GM18870 (cell line): ENCODE measurements at regions not wholly inside any gene's neighbourhood (a gene's known extent, or its start where the extent isn't known, plus 50 kb on each side); places are given as distances from the start of the nearest gene placed in this dataset.
"Not testable (repeated sequence)": the region's sequence is repeated elsewhere in the genome, so short reads cannot be mapped to it uniquely, and the experiment has no call there.

ENCODE experiments used
- ATAC-seq: cut with Tn5 transposase; IDR thresholded peaks from one replicate; pipeline ENCODE4 v1.9.1; 2021; ENCODE audit warnings: moderate library complexity; ENCODE audit not compliant: unreplicated experiment

DNA sequence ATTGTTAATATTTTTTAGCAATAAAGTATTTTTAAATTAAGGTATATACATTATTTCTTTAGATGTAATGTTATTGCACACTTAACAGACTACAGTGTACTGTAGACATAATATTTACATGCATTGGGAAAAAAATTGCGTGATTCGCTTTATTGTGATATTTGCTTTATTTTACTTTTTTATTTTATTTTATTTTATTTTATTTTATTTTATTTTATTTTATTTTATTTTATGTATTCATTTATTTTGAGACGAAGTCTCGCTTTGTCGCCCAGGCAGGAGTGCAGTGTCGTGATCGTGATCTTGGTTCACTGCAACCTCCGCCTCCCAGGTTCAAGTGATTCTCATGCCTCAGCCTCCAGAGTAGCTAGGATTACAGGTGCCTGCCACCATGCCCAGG lies 1522.7 kb downstream of the AMY1C start:
- not testable (repeated sequence) for ATAC-seq

DNA sequence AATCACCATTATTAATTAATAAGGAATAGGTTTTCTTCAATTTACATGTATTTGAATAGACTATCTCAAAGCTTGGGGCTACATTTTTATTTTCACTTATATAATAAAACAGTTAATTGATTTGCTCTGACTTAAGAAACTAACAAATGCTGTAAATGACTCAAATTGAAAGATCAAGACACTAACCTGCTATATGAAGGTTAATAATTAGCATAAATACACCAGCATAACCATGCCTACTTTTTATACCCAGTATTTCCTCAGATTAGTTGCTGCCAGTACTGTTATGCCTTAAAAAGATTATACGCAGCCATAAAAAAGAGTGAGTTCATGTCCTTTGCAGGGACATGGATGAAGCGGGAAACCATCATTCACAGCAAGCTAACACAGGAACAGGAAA lies 1545.1 kb downstream of the AMY1C start:
- peak; percentile 67 for ATAC-seq

DNA sequence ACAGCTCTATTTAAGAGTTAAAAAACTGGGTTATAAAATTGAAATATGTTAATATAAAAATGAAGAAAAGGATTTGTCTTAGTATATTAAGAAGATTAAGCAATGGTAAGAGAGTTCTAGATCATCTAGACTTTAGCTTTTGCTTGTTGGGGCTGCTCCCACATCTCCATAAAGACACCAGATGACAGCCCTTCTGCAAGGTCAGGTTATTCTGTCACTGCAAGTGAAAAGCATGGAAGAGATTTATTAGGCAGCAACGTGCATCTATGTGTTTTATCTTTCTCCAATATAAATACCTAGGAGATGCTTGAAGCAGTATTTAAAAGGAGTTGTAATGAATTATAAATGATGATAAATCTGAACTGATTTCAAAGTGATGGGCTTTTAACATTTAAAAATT lies 1560.4 kb downstream of the AMY1C start:
- ATAC-seq = no peak

DNA sequence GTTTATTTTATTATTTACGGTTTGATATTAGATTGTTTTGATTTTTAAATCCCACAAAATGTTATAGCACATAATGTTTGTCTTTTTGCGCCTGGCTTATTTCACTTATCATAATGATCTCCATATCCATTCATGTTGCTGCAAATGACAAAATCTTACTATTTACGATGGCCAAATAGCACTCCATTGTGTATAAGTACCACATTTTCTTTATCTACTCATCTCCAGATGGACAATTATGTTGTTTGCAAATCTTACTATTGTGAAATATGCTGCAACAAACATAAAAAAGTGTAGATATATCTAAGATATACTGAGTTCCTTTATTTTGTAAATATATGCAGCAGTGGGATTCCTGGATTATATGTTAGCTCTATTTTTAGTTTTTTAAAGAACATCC lies 1568.3 kb downstream of the AMY1C start:
- no peak for ATAC-seq

DNA sequence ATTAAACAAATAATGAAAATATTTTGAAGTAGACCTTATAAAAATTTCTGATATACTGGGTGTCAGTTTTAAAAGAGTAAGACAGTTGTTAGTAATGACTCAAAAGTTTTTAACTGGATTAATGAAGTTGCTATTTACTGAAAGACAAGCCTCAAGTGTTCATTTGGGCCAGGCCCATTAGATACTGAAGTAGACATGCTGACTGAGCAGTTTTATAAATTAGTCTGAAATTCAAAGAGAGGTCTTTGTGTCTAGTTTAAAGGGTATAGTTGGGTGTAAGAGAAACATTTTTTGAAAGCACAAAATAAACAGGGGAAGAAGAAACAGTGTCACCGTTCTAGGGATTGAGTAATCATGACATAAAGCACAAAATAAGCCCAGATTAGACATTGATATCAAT lies 1577.2 kb downstream of the AMY1C start:
- no peak for ATAC-seq

DNA sequence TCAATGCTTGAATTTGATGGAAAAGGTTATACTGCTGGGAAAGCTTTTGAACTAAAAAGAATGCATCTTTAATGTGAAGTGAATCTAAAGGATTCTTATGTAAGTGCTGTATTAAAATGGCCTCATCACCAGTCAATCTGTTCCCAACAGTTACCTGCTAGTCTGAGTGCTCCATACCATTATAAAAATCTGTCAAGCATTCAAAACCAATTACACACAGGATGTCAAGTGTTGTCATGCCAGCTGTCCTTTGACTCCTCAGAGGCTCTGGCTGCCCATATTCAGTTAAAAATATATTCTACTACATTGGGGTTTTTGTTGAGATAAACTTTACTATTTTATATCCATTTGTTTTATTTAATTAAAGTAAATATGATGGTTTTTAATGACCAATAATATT lies 1587.7 kb downstream of the AMY1C start:
- no peak for ATAC-seq

DNA sequence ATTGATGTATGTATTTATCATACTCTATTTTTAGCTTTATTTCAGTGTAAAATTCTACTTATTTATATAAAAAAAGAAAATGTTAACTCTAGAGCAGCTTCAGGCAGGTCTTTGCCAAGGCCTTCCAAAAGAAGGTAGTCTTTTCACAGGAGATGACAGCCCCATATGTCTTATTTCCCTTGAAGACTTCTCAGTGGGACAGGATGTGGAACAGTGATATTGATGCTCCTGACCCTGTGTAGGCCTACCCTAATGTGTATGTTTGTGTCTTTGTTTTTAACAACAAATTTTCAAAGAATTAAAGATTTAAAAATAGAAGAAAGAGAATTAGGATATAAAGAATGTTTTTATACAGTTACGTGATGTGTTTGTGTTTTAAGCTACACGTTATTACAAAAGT lies 1593.6 kb downstream of the AMY1C start:
- no peak for ATAC-seq

DNA sequence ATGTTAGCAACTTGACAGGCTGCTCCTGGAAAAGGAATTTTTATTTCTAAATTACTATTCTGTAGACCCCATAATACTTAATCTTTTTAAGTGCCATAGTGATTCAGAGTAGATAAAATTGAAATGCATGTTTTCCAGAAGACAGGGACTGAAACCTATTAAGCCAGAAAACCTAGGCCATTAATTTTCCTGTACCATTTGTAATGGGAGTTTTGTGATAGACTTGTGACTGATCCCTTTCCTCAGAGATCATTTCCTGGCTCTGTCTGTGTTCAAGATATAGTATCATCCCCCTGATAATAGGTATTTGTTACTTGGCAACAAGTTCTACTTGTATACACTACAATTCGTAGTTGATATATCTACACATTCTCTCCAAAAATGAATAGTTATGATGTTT lies 1609.8 kb downstream of the AMY1C start:
- no peak for ATAC-seq

DNA sequence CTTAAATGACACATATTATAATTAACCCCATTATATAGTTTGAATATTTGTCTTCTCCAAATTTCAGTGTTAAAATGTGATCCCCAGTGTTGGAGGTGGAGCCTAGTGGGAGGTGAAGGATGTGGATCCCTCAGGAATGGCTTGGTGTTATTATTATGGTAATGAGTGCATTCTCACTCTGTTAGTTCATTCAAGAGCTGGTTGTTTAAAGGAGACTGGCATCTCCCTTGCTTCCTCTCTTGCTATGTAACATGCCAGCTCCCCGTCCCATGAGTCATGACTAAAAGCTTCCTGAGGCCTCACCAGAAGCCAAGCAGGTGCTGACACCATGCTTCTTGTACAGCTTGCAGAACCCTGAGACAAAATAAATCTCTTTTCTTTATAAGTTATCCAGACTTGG lies 1612.7 kb downstream of the AMY1C start:
- ATAC-seq = no peak

DNA sequence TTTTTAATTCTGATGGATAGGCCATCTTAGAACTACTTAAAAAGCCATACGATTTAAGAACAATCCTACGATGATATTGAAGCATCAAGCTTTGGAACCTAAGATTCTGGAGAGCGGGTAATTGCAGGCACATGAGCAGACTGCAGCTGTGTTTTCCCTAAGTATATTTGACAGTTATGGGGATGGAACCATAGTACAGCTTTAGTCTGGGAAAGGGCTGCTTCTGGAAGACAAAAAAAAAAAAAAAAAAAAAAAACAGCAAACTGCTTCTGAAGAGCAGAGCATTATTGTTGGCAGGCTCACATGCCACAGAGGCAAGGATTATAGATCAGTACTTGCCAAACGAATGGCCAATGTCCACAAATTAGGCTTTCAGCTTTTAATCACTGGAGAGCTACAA lies 1618.7 kb downstream of the AMY1C start:
- ATAC-seq = no peak

DNA sequence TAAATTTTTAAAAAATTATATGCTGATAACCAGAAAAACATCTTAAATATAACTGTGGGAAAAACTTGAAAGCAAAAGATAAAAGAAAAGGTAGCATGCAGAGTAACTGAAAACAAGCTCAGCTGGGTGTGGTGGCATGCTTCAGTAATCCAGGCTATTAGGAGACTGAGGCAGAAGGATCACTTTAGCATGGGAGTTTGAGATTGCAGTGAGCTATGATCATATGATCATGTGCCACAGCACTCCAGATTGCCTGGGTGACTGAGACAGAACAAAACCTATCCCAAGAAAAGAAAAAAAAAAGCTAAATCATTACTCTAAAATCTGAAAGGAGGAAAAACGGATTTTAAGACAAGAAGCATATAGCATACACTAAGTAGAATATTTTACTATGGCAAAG lies 1624.0 kb downstream of the AMY1C start:
- no peak for ATAC-seq

DNA sequence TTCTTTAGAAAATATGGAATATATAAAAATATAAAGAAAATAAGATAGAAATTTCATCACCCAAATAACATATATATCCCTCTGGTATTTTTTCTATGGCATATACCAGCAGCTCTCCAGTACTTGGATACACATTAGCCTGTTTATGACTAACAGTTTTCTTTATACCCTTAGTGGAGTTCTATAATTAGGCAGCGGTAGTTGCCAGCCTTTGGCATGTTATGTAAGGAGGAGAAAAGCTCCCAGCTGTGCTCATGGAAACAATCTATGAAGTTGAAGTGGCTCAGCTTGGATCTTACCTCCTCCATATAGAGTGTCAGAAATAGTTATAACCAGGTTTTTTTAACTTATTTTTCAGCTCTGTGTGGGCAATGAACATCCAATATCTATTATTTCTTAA lies 1636.8 kb downstream of the AMY1C start:
- ATAC-seq = no peak

DNA sequence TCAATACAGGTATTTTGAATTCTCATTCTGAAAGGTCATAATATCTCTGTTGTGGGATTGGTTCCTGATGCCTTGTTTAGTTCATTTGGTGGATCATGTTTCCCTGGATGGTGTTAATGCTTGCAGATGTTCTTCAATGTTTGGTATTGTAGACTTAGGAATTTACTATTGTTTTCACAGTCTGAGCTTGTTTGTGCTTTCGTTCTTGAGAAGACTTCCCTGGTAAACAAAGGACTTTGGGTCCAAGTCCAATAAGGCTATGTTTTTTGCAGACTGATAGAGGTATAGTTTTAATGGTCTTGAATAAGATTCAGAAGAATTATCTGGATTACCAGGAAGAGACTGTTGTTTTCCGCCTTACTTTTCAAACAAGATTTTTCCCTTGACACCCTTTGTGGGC lies 1646.3 kb downstream of the AMY1C start:
- no peak for ATAC-seq

DNA sequence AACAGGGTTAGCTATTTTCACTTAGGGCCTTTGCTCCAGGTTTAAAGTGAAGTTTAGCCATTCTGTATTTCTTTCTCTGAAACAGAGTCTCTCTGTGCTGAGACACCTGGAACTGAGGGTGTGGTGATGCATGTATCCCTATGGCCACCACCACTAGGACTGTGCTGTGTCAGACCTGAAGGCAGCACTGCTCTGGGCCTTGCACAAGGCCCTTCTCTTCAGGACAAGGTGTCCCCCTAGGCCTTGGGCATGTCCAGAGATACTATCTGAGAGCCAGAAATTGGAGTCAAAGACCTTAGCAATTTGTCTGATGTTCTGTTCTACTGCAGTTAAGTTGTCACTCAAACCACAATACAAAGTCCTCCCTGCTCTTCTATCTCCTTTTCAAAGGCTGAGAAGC lies 1649.2 kb downstream of the AMY1C start:
- no peak for ATAC-seq

DNA sequence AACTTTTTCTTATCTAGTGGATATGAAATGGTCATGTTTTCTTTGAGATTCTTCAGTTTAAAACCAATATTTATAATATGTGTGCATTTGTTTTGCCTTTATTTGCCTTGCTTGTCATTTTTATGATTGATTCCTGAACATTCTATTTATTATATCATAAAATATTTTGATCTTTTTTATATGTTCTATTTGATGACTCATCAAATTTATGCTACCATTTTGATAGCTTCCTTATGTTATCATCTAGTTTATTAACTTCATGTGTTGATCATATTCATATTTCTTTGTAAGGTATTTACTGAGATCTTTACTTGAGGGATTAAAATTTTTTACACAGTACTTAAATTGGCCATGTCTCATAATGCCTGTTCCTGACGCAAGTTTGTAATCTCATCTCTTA lies 1650.0 kb downstream of the AMY1C start:
- ATAC-seq = no peak

DNA sequence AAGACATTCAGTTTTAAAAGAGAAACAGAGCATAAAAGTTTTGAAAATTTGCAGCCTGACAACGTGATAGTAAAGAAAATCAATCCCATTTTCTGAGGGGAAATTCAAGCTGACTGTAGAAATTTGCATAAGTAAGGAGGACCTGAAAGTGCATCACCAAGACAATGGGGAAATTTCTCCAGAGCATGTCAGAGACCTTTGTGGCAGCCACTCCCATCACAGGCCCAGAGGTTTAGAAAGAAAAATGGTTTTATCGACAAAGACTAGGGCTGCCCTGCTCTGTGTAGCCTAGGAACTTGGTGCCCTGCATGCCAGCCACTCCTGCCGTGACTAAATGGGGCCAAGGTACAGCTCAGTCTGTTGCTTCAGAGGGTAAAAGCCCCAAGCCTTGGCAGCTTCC lies 1640.2 kb upstream of the PRMT6 start:
- no peak for ATAC-seq

DNA sequence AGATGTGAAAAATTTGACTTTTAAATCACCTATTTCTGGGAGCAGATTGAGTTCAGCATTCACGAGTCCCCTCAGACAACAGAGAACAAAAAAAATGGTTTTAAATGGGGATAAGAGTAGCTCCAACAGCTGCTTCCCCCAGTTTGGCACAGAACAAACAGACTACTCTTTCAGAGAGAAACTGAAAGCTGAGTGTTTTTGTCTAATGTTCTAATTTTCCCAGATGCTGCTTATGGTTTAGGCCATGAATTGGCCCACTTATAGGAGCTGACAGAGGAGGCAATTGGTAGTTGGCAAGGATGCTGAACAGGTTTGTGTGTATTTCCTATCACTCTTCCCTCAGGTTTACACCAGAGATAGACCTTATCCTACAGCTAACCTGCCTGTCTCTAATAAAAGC lies 1637.4 kb upstream of the PRMT6 start:
- ATAC-seq = no peak

DNA sequence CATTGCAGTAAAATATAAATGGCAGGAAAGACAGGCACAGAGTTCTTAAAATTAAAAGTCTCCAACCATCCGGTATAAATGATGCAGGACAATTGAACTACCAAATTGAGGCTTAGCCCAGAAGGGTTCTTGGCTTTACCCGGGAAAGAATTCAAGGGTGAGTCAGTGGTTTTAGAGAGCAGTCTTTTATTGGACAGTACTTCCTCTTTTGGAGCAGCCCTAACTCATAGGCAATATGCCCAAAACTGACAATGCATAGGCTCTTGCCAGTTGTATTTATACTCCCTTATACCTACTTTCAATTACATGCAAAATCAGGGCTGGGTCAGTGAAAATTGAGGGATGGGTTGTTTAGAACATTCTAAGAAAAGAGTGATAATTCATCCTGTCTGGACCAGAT lies 1628.9 kb upstream of the PRMT6 start:
- no peak for ATAC-seq

DNA sequence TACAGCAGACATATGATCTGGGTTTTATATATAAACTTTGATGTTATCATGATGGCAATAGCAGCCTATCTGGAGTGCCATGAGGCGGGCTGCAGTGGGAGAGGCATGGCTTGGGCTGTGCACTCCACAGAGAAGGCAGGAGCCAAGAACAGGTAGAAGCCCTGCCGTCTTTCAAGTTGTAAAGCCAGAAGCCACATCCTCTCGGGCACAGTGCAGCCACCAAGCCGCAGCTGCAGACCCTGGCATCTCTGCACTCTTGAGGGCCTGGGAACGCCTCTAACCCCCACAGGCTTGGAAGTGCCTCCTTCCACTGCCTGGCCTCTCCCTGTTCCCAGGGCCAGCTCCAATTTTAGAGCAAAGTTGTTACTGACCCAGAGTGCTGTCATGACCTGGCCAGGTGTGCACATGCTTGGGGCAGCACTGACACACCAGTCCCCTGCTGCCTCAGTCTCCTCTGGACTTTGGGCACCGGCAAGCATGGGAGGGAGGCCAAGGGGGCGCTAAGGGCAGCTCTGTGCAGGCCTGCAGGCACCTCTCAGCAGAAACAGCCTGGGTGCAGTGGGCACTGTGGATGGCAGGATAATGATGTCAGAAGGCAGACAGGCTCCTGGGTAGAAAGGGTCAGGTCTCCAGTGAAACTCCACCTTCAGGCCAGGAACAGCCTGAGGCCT lies 1619.8 kb upstream of the PRMT6 start:
- ATAC-seq = no peak

DNA sequence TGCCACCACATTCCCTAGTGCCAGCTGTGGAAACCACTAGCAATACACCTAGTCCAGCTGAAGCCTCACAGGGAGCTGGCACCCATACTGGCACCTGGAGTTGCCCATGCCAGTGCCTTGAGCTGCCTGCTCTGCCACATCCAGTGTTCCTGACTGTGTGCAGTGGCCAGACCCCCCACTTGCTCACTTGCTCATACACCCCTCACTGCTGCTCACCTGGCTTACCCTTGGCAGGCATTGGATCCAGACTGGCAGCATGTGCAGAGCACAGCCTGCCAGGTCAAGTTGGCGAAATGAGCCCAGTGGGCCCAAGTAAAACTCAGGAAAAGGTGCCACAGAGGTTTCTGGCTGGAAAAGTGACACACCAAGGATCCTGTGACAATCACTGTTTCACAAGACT lies 1618.6 kb upstream of the PRMT6 start:
- no peak for ATAC-seq

DNA sequence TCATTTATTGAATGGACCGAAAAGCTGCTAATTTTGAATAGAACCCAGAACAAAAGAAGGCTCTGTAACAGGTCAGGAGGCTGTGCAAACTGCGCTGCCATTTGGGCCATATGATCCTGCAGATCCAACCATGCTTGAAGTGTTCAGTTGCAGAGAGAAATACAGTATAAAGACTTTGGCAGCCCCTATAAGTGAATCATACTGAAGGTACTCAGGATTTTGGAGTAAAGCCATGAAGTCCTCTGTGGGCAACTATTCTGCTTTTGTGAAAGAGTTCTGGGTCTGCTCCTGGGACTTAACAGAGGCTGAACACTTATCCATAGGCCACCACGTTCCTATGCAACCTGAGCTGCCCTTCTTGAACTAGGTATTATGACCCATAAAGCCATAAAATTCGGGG lies 1613.6 kb upstream of the PRMT6 start:
- no peak for ATAC-seq

DNA sequence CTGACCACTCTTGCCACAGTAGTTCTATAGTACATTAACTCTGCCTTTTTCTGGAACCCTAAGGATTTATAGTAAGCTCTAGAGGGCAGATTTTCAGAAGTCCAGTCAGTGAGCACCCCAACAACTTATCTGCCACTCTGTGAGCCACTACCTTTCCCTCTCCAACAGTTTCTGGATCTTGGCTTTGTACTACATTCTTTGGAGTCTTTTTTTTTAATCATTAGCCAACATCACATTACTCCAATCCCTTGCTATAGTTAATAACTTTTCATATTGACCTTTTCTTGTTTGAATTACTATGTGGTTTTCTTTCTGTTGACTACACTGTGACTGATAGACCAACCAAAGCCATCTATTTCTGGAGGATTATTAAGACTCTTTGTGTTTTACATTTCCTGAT lies 1596.7 kb upstream of the PRMT6 start:
- no peak for ATAC-seq

DNA sequence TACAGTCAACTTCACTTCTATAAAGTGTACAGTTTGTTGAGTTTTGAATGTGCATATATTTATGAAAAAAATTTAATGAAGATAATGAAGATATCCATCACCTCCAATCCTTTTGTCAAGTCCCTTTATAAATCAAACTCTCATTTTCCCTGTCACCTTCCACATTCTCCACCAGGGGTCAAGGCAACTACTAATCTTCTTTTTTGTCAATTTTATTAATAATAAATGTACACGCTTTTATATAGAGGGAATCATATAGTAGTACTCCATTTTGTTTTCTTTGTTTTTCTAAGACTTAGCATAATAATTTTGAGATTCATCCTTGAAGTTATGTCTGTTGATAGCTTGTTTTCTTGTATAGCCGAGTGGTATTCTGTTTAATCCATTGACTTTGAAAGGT lies 1594.2 kb upstream of the PRMT6 start:
- no peak for ATAC-seq

DNA sequence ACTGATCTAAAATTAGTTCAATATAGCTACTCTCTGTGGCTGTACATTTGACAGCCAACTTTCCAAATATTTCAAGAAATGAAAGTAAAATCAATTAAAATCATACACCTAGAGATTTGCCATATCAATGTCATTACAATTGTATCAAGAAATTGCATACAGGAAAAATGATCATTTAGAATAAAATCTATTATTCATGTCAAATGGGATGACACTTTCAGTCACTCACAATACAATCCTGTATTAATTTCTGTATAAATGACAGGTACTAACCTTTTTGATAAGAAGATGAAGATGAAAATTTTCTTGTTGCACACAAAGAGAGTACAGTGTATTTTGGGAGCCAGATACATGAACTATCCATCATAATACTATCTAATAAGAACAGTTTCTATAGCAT lies 1588.9 kb upstream of the PRMT6 start:
- ATAC-seq = no peak
